ENCODE measurements at regions not wholly inside any gene's neighbourhood (a gene's known extent, or its start where the extent isn't known, plus 50 kb on each side); places are given as distances from the start of the nearest gene placed in this dataset.

- no peak overlapping the region for H3K4me3 ChIP-seq (ENCODE audit: control insufficient read depth in 2 of 3, extremely low read depth in 1 of 3, insufficient read depth in 2 of 3, low read depth in 1 of 3, low read length in 3 of 3)
- H3K27ac ChIP-seq (ENCODE audit: control insufficient read depth, insufficient read depth, low read length), result no peak overlapping the region
- H3K9me3 ChIP-seq (ENCODE audit: control insufficient read depth, low read depth, low read length), result no peaks in the 10 kb centered on the region
- H3K79me2 ChIP-seq (ENCODE audit: control insufficient read depth, insufficient read depth, low read length), result no peaks in the 10 kb centered on the region
- H3K9ac ChIP-seq (ENCODE audit: control insufficient read depth, extremely low read depth, insufficient read depth, low read length), result no peak overlapping the region
- dilution Hi-C loops (cut with MboI; ENCODE audit: extremely low pct_ligation_motif_present, low sequenced_read_pairs), result no loop called here
- FAIRE-seq, result no peak
- TF ChIP-seq CTCF (optimal IDR thresholded peaks at IDR 0.05 in 1 of 3, IDR thresholded peaks at IDR 0.05 in 1 of 3, conservative IDR thresholded peaks at IDR 0.05 in 1 of 3; ENCODE audit: extremely low read depth in 1 of 3, insufficient read depth in 2 of 3, low read length in 3 of 3) (no peak), EZH2 (IDR thresholded peaks at IDR 0.05; ENCODE audit: low read length) (no peak)
- no peaks in the 10 kb centered on the region for H3K27me3 ChIP-seq (ENCODE audit: control insufficient read depth, extremely low read depth, insufficient read depth, low read length)
- H3K9me1 ChIP-seq (ENCODE audit: control insufficient read depth, extremely low read depth, insufficient read depth, low read length), result no peaks in the 10 kb centered on the region
- no peaks in the 10 kb centered on the region for H3K36me3 ChIP-seq (ENCODE audit: control insufficient read depth in 2 of 2, extremely low read depth in 1 of 2, insufficient read depth in 2 of 2, low read length in 2 of 2)
- no peak overlapping the region for H2AFZ ChIP-seq (ENCODE audit: control insufficient read depth, low read length)
- no peaks in the 10 kb centered on the region for H4K20me1 ChIP-seq (ENCODE audit: control insufficient read depth, extremely low read depth, insufficient read depth, low read length)
- no peak for DNase-seq (ENCODE audit: low read depth, low spot score)
- no peaks in the 10 kb centered on the region for H3K4me1 ChIP-seq (ENCODE audit: control insufficient read depth, extremely low read depth, insufficient read depth, low read length)
- no peak overlapping the region for H3K4me2 ChIP-seq (ENCODE audit: control insufficient read depth, extremely low read depth, insufficient read depth, low read depth, low read length)
These were observed 756.2 kb downstream of the TLE1 start for GRCh38 chr9:80932947-80933780.

GRCh38 chr9:80932181-80932580, 757.2 kb downstream of the TLE1 start:
- dilution Hi-C loops (cut with MboI; ENCODE audit: extremely low pct_ligation_motif_present, low sequenced_read_pairs), result no loop called here
- no peak for FAIRE-seq
- H3K79me2 ChIP-seq (ENCODE audit: control insufficient read depth, insufficient read depth, low read length), result no peaks in the 10 kb centered on the region

More at GRCh38 chr9:80932181-80932580, 757.2 kb downstream of the TLE1 start:
- DNase-seq (ENCODE audit: low read depth, low spot score), result no peak
- no peaks in the 10 kb centered on the region for H3K9me3 ChIP-seq (ENCODE audit: control insufficient read depth, low read depth, low read length)
- no peaks in the 10 kb centered on the region for H4K20me1 ChIP-seq (ENCODE audit: control insufficient read depth, extremely low read depth, insufficient read depth, low read length)
- no peak overlapping the region for H3K4me2 ChIP-seq (ENCODE audit: control insufficient read depth, extremely low read depth, insufficient read depth, low read depth, low read length)
- no peaks in the 10 kb centered on the region for H3K27me3 ChIP-seq (ENCODE audit: control insufficient read depth, extremely low read depth, insufficient read depth, low read length)
- no peaks in the 10 kb centered on the region for H3K36me3 ChIP-seq (ENCODE audit: control insufficient read depth in 2 of 2, extremely low read depth in 1 of 2, insufficient read depth in 2 of 2, low read length in 2 of 2)
- H2AFZ ChIP-seq (ENCODE audit: control insufficient read depth, low read length), result no peak overlapping the region
- no peak overlapping the region for H3K9ac ChIP-seq (ENCODE audit: control insufficient read depth, extremely low read depth, insufficient read depth, low read length)
- TF ChIP-seq EZH2 (IDR thresholded peaks at IDR 0.05; ENCODE audit: low read length) (no peak), CTCF (optimal IDR thresholded peaks at IDR 0.05 in 1 of 3, IDR thresholded peaks at IDR 0.05 in 1 of 3, conservative IDR thresholded peaks at IDR 0.05 in 1 of 3; ENCODE audit: extremely low read depth in 1 of 3, insufficient read depth in 2 of 3, low read length in 3 of 3) (no peak)
- H3K27ac ChIP-seq (ENCODE audit: control insufficient read depth, insufficient read depth, low read length), result no peak overlapping the region
- H3K9me1 ChIP-seq (ENCODE audit: control insufficient read depth, extremely low read depth, insufficient read depth, low read length), result no peaks in the 10 kb centered on the region
- no peaks in the 10 kb centered on the region for H3K4me1 ChIP-seq (ENCODE audit: control insufficient read depth, extremely low read depth, insufficient read depth, low read length)
- H3K4me3 ChIP-seq (ENCODE audit: control insufficient read depth in 2 of 3, extremely low read depth in 1 of 3, insufficient read depth in 2 of 3, low read depth in 1 of 3, low read length in 3 of 3), result no peak overlapping the region
